NCI-H446 treated with DMSO at 0.1 percent for 48 hours (cell line): ENCODE measurements at regions not wholly inside any gene's neighbourhood (a gene's known extent, or its start where the extent isn't known, plus 50 kb on each side); places are given as distances from the start of the nearest gene placed in this dataset.

Experiments
- DNase-seq: peaks from one replicate; lab custom pipeline; 2025; lab: John Stamatoyannopoulos, UW

DNA sequence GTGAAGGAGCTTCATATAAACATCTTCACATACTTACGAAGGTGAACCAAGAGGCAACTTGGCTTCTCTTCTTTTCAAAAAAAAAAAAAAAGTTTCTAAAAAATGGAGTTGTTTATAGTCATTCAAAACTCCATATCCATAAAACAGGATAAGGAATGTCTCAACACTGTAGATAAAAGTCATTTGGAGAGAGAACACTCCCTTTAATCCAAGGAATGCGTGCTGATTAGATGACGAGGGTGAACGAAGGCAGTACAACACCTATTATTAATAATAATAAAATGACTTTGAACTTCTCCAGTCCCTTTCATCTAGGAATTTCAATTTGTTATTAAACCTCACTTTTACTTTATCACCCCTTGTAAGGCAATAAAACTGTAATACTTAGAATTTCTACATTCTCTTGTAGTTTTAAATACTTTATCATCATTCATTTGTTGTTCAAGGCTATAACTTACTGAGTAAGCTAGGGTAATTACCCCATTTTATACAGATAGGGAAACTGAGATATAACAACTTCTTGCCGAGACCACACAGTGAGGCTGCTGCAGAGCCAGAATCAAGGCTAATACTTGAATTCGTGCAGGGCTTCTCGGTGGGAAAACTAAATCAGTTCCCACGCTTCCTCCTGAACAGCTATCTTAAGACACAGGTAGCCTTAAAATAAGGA lies 377.1 kb downstream of the EFNA5 start:
- DNase-seq = no peak

DNA sequence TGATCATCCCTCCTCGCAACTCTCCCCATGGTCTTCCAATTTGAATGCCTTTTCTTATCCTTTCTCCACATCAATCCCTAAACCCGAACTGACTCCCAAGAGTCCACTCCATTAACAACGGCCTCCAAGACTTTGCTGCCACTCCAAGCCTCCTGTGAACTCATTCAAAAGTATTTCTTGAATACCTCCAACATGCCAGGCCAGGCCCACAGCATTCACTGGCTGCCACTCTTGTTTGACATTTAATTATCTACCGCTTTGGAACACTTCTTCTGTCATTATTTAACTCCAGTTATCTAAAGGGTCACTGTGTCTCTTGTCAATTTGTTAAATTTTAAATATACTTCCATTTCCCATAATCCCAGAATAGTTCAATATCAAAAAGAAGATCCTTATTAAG lies 378.9 kb downstream of the EFNA5 start:
- DNase-seq = no peak

DNA sequence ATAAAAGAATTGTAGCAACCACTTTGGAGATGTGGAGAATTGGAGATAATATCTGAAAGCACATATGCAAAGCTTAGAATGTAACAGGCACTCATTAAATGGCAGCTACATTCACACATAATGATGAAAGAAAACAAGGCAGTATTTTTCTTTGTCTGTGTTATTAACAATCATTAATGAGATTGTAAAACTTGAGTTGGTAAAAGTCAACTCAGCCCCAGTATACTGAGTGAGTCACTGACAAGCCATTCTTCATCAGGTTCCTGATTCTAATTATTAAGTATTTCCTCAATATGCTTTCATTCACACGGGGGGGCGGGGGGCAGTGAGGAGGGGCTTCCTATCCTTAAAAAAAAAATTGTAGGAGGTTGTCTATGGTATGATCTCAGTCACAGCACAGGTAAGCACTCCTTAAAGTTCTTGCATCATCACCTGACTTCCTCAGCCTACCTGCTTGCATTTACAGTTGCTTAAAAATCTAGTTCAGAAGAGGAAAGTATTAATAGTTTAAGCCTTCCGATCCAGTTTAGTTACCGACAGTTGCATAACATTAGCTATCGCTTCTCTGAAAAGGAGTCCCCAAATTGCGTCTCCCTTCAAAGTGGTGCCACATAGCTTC lies 379.8 kb downstream of the EFNA5 start:
- no peak for DNase-seq

DNA sequence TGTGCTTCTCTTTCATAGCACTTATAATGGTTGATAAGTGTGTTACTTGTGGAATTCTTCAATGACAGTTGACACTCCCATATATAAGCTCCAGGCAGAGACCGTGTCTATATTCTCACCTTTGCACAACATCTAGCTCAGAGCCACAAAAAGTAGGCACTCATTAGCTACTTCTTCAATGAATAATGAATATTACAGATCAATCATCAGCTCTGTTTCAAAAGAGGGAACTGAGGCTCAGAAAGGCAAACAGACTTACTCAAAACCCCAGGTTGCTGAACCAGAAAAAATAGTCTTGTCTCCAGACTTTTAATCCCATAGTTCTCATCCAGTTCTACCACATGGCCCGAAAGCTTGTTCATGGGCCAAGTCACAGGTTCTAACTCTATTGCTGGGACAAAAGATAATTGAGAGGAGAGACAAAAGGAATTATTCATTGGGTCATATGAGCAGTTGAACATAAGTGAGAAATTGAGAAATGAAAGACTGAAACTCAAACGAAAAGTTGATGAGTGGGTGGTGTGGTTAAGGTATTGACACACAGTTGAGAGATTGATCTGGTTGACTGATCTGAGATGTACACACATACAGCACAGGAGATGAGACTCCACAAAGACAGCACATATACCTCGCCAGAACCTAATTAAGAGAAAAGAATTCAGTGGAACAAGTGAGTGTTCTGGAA lies 381.6 kb downstream of the EFNA5 start:
- no peak for DNase-seq

DNA sequence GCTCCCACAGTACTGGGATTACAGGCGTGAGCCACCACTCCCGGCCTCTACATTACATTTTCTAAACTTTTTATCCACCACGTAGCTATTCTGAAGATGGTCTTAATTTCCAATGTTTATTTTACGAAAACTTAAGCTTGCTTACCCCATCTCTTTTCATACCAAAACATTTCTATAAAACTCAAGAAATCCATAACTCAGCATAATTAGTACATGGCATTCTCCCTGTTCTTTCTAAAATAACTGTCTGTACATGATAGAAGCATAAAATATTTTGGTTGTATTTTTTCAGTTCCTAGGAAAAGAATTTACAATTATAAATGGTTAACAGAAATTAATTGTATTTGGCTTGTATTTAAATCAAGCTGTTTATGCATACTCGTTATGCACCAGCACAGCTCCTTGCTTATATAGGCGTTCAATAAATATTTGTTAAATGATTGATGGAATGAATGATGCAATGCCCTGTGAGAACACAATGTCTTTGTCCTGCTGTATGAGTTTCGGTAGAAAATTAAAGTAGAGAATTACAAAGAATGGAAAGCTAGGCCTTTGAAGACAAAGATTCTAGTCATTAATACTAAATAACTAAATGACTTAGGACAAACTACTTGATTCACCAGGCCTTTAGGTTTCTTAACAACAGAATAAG lies 384.2 kb downstream of the EFNA5 start:
- no peak for DNase-seq

DNA sequence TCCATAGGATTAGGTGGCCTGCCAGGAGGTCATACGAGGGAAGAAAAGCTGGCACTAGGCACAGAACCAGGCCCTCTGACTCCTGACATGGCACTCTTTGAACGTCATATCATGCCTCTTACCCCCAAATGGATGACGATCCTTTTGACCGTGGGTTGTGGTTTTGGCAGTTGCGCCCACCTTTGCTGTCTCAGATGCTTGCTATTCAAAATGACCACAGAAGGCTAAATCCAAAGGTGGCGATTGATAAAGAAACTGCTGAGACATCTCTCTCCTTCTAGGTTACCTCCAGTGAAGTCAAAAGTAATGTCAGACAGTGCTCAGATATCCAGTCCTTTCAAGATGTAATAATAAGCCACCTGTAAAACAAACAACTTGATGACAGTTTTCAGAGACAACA lies 385.0 kb downstream of the EFNA5 start:
- no peak for DNase-seq

DNA sequence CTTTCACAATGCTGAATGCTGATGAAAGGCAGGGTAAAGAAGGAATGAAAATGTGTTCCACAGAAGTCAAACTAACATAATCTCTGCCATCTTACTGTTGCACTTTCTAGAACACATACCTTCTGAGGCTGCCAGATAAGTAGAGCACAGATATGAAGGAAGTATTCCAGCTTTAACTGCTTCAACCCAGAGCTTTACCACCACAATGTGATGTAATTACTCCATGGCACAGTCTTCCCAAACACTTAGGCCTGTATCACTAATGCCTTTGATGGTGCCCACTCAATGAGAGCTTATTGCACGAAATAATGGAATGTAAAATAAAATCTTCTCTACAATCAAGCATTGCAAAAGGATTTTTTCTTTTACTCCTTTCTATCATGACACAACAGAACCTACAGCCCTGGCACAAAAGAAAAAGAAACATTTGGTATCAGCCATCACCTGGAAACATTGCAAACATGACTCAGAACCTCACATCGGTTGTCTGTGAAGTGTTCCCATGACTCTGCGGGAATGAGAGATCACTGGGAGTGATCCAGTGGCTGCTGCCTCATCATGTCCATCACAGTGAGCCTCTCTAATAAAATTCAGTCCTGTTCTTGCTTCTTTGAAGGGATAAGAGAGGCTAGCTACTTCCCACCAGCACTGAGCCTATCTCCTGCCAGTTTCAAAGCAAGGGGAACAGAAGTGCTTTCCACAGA lies 385.8 kb downstream of the EFNA5 start:
- DNase-seq = no peak

DNA sequence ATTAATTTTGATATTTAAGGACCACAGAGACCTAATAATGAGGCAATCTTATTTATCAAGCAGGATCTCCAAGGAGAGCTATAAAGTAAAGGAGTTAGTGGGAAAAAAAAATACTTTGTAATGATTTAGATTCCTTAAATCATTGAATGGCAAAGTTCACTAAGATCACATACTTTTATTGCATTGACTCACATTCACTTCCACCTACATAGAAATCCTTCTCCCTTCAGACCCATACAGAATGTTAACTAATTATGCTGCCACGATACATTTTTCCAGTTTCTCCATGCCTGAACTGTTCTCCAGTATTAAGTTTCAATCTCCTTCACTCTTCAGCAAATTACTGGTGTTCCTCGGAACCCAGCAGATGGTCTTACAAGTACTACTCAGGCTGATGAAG lies 388.7 kb downstream of the EFNA5 start:
- no peak for DNase-seq

DNA sequence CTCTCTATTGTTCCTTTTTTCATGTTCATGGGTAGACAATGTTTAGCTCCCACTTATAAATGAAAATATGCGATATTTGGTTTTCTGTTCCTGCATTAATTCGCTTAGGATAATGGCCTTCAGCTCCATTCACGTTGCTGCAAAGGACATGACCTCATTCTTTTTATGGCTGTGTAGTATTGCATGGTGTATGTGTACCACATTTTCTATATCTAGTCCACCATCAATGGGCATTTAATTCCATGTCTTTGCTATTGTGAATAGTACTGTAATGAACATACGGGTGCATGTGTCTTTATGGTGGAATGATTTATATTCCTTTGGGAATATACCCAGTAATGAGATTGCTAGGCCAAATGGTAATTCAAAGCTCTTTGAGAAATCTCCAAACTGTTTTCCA lies 392.0 kb downstream of the EFNA5 start:
- DNase-seq = no peak

DNA sequence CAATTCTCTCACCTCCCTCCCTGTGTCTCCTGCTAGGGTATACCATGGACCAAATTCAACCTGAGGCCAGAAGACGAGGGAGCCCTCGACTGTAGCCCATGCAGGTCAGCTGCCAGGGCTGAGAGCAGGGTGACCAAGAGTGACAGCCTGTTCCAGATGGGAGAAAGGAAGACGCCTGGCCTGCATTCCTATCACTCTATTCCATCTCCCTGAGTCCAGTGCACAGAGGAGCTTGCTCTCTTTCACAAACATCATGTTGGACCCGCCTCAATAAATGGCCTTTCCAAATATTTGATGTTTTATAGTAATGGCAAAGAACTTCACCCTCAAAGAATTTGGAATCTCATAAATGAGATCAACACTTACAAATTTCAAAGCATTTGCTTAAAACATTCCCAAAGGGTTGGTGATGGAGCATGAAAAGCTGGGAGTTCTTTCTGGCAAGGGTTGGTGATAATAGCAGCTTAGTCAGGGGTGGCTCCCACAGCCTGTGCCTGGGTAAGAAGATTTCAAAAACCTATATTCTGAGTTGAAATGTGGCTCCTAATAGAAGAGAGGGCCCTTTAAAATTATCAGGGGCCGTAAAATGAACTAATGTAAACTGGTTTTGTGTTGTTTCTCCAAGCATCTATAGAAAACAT lies 393.1 kb downstream of the EFNA5 start:
- DNase-seq = no peak

DNA sequence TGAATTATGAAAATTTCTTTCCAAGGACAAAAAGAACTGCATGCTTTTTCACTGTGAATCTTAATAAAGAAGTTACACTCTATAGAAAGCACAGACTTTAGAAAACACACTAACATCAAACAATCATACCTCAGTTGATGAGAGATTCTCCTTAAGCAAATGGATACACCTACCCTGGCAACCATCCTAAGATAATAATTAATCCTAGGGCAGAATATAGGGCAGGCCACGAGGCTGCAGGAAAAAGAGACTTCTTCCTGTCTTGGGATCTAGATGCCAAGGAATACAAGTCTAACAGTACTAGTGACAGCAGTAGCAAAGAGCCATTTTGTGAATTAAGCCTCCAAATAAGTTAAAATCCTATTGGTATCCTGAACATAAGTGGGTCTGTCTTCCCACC lies 395.4 kb downstream of the EFNA5 start:
- DNase-seq = no peak

DNA sequence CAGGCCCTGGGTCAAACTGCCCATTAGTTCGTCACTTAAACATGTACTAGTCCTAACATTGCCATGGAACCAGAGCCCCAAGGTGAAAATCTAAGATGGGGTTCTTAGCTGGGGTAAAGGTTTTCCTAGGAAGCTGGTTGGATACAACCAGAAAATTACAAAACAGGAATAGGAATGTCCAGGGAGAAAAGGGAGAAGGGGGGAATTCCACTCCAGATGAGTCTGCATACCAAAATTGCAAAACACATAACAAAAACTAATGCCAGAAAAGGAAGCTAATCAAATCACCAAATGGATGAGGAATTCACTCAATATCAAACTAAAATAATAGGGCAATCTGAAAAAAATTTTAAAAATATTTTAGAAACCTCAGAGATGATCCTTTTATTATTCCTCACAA lies 396.2 kb downstream of the EFNA5 start:
- DNase-seq = no peak

DNA sequence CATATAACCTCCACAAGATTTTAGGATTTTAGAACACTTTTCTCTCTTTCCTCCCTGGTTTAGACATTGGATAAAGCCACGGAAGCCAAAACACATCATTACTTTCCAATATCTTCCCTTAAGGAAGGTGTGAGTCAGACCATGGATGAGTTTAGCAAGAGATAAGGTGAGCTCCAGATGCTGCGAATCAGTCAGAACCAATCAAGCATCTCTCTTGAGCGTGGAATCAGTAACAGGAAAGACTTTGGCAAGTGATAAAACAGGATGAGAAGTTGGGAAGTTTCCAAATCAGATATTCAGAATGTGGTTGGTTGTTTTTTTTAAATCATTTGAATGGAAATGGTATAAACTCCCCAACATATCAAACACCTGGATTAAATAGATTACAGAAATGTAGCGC lies 397.8 kb downstream of the EFNA5 start:
- DNase-seq = no peak

DNA sequence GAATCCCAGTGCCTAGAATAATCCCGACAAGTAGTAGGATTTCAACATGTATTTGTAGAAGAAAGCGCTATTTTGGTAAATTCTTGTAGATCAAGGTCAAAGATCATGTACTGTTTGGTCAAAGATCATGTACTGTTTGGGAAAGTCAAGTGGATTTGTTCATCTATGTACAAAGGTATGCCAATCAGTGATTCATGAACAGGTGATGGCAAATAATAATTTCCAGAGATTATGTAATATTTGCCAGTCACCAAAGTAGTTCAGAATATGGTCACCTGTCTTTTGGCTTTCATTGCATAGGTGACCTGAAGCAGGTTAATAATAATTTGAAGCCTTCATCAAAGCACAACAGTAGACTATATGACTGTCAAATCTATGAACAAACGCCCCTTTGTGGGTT lies 398.2 kb downstream of the EFNA5 start:
- no peak for DNase-seq

DNA sequence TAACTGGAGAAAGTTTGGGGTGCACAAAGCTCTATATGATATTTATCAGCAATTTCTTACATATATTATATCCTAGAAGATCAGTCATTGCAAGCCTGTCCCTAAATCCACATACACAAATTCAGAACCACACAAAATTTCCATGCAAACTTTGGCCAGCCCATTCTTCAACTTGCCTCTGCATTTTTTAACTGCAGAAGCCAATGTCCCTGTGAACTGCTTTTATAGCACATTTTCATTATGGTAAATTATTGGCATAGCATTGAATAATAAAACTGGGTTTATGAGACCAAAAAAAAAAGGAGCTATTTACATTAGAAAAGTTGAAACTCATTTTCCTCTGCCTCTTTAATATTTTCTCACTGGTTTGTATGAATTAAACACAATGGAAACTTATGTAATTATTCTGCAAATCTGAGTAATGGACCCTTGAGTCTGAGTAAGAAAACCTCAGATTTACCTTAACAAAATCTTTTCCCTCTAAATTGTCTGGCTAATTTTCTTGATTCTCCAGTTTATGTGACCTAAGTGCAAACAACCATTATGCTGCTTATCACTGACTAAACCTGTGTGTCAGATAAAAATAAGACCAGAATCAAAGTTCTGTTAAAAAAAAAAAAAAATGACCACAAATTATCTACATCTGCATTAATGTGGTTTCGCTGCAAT lies 398.9 kb downstream of the EFNA5 start:
- no peak for DNase-seq

DNA sequence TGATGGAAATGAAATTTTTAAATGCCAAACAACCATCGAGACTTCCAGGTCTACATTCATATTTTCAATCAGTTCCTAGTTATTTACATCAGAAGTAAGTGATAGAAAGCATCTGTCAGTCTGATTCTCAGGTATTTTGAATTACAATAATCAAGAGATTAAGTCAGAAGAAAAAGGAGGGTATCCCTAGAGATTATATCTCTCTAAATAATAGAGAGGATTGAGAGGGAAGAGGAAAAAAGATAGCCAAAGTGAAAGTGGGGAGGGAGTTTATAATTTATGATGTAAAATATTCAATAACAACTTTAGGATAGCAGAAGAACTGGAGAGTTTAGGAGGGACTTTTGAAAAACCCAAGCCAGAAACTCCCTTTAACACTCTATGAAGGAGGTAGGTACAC lies 400.2 kb downstream of the EFNA5 start:
- DNase-seq = no peak

DNA sequence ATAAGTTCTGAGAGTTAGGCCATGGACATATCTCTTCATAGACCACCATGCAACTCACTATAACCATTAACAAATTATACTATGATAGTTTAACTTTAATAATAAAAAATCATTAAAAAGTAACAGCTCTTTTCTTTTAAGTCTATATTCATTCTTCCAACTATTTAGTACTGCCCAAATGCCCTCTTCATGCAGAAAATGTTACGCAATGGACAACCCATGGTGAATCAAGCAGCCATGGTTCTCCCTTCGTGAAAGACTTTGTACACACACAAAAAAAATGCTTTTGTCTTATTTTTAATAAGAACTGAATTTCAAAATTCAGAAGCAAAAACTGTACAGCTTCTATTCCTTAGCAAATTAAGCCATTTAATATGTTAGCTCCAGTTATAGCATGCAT lies 401.1 kb downstream of the EFNA5 start:
- no peak for DNase-seq

DNA sequence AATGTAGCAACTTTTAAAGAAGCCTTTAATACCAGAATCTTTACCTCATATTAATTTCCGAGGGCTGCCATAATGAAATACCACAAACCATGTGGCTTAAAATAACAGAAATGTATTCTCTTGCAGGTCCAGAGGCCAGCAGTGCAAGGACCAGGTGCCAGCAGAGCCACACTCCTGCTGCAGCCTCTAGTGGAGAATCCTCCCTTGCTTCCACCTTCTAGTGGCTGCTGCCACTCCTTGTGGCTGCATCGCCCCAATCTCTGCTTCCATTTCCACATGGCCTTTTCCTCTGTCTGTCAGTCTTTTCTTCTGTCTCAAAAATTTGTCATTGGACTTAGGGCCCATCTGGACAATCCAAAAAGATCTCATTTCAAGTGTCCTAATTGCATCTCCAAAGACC lies 401.5 kb downstream of the EFNA5 start:
- no peak for DNase-seq

DNA sequence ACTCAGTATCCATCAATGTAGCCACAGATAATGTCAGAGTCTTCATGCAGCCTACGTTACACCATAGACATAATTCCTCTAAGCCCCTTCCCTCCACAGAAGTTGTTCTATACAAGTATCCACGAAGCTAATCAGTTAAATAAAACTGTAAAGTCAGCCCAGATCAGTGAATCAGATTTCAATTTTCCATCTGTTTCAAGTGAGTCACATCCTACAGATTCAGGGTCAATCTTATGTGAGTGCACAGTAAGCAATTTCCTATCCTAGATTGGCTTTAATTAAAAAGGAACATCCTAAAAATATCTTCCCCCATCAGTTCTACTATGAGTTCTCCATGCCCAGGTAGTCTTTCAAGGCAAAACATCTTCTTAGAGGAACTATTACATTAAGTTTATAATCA lies 402.5 kb downstream of the EFNA5 start:
- no peak for DNase-seq

DNA sequence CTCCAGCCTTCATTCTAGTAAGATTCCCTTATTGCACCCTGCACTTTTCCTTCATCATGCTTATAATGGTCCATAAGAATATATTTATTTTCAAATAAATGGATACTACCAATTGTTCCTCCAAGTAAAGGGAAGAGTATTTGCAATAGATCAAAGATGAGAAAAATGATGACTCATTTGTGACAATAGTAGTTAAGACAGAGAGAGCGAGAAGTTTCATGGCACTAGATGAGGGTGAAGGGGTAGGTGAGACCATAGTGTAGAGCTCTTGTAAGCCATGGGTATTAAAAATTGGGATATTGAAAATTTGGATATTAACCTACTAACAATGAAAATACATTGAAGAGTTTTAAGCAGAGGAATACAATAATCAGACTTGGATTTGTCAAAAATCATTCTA lies 404.6 kb downstream of the EFNA5 start:
- DNase-seq = no peak

DNA sequence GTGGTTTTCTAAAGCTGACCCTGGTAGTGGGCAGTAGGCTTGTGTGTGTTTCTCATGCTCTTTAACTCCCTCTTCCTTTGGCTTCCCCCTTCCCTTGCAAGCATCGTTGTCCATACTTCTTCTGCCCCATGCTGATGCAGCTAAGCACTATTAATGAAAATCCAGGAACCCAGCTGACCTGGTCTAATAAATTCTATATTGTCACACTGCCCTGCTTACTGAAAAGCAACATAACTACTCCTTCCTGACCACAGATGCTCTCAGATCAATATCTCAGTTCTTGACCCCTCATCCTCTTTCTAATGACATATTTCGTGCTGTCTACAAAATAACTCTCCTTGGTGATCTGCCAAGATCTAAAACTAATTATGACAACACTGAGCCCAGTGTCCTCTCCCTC lies 405.5 kb downstream of the EFNA5 start:
- DNase-seq = no peak
